ENCODE measurements at regions not wholly inside any gene's neighbourhood (a gene's known extent, or its start where the extent isn't known, plus 50 kb on each side); places are given as distances from the start of the nearest gene placed in this dataset.
A peak's percentile ranks its signal among the peaks of the same experiment; 100 is the strongest.

DNA sequence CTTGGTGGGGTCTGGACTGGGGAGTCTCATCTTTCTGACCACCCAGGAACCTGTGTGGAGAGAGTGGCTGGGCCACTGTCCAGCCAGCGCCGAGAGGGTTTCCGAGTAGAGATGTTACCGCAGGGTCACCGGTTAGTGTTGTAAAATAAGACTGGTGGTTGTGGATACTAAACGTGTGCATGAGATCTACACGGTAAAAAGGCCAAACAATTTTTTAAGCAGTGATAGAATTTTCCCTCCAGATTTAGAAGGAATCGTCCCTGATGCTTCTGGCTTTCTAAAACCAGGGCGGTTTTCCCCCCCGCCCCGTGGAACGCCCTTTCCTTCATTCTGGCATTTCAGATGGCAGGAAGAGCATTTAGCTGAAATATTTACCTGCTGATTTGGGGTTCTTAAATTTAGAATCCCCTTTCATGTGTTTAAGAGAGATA is 72.6 kb upstream of the PPARA start:
- TF ChIP-seq, protein P1, sequence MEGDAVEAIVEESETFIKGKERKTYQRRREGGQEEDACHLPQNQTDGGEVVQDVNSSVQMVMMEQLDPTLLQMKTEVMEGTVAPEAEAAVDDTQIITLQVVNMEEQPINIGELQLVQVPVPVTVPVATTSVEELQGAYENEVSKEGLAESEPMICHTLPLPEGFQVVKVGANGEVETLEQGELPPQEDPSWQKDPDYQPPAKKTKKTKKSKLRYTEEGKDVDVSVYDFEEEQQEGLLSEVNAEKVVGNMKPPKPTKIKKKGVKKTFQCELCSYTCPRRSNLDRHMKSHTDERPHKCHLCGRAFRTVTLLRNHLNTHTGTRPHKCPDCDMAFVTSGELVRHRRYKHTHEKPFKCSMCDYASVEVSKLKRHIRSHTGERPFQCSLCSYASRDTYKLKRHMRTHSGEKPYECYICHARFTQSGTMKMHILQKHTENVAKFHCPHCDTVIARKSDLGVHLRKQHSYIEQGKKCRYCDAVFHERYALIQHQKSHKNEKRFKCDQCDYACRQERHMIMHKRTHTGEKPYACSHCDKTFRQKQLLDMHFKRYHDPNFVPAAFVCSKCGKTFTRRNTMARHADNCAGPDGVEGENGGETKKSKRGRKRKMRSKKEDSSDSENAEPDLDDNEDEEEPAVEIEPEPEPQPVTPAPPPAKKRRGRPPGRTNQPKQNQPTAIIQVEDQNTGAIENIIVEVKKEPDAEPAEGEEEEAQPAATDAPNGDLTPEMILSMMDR (IDR thresholded peaks at IDR 0.05; ENCODE audit: borderline replicate concordance, extremely low read depth, insufficient read depth) = no peak
- FAIRE-seq = no peak
- Histone ChIP-seq H3K9me3 (ENCODE audit: control insufficient read depth in 2 of 3, insufficient read depth in 1 of 3, low read length in 3 of 3) (no peaks in the 10 kb centered on the region), H3K4me3 (ENCODE audit: low read length in 3 of 3) (peak overlapping the region in 2 of 3 donors; percentile 51 to 90), H3K27me3 (ENCODE audit: control insufficient read depth, insufficient read depth, low read length) (no peaks in the 10 kb centered on the region), H3K36me3 (ENCODE audit: control insufficient read depth in 2 of 3, insufficient read depth in 3 of 3, low read length in 3 of 3) (peaks cover 0 to 9% (median 2%) of the 10 kb centered on the region in 3 donors), H3K27ac (ENCODE audit: low read depth in 2 of 2, low read length in 2 of 2) (peak overlapping the region; percentile 84 to 98), H3K9ac (ENCODE audit: low read length in 3 of 3) (peak overlapping the region in 2 of 3 donors; percentile 13 to 93), H3K4me1 (ENCODE audit: control insufficient read depth in 2 of 3, insufficient read depth in 2 of 3, low read depth in 1 of 3, low read length in 3 of 3) (peaks cover 0 to 56% (median 46%) of the 10 kb centered on the region in 3 donors)
- intact Hi-C loops (cut with DNase I) = no loop called here
- DNase-seq = peak in 1 of 5 donors; percentile 46

DNA sequence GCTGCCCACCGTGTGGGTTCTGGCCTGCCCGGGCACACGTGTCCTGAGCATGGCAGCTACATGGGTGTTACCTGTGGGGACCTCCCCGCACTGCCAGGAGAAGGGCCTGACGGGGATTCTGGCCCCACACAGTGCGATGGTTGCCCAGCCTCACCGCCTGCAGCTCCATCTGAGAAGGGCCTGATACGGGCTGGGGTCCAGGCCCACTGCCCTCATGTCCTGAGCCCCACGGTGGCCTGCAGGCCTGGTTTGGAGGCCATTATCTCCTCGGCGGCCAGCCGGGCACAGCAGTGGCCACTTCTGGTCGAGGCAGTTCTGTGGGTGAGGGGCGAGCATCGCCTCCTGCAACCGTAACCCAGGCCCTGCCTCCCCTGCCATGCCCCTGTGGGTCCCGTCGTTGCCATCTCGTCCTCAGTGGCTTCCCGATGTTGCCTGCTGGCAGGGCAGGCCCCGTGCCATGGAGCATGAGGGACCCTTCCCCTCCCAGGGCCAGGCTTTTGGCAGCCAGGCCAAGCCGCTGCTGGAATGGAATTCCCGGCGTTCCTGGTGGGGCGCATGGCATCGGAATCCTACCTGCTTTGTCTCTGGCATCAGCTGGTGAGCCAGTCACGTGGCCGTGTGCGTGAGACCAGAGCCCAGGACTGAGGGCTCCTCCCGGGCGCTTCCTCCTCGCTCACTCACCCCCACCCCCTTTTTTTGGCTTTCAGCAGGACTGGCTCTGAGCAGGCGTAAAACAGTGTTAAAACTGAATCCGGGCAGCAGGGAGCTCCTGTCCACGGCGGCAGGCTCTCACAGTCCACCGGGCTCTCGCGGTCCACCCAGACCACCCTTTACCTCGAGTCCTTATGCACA is 71.9 kb upstream of the PPARA start:
- TF ChIP-seq, protein P1 (IDR thresholded peaks at IDR 0.05; ENCODE audit: borderline replicate concordance, extremely low read depth, insufficient read depth) = no peak
- H3K27ac ChIP-seq (ENCODE audit: low read depth in 2 of 2, low read length in 2 of 2) = peak overlapping the region; percentile 95 to 98
- H3K36me3 ChIP-seq (ENCODE audit: control insufficient read depth in 2 of 3, insufficient read depth in 3 of 3, low read length in 3 of 3) = peaks cover 0 to 5% (median 2%) of the 10 kb centered on the region in 3 donors
- H3K4me1 ChIP-seq (ENCODE audit: control insufficient read depth in 2 of 3, insufficient read depth in 2 of 3, low read depth in 1 of 3, low read length in 3 of 3) = peaks cover 0 to 56% (median 46%) of the 10 kb centered on the region in 3 donors
- FAIRE-seq = no peak
- no peaks in the 10 kb centered on the region for H3K9me3 ChIP-seq (ENCODE audit: control insufficient read depth in 2 of 3, insufficient read depth in 1 of 3, low read length in 3 of 3)
- H3K27me3 ChIP-seq (ENCODE audit: control insufficient read depth, insufficient read depth, low read length) = no peaks in the 10 kb centered on the region
- H3K9ac ChIP-seq (ENCODE audit: low read length in 3 of 3) = peak overlapping the region in 2 of 3 donors; percentile 13 to 93
- DNase-seq = peak in 1 of 5 donors; percentile 92
- intact Hi-C loops (cut with DNase I) = no loop called here
- peak overlapping the region in 2 of 3 donors; percentile 23 to 52 for H3K4me3 ChIP-seq (ENCODE audit: low read length in 3 of 3)

DNA sequence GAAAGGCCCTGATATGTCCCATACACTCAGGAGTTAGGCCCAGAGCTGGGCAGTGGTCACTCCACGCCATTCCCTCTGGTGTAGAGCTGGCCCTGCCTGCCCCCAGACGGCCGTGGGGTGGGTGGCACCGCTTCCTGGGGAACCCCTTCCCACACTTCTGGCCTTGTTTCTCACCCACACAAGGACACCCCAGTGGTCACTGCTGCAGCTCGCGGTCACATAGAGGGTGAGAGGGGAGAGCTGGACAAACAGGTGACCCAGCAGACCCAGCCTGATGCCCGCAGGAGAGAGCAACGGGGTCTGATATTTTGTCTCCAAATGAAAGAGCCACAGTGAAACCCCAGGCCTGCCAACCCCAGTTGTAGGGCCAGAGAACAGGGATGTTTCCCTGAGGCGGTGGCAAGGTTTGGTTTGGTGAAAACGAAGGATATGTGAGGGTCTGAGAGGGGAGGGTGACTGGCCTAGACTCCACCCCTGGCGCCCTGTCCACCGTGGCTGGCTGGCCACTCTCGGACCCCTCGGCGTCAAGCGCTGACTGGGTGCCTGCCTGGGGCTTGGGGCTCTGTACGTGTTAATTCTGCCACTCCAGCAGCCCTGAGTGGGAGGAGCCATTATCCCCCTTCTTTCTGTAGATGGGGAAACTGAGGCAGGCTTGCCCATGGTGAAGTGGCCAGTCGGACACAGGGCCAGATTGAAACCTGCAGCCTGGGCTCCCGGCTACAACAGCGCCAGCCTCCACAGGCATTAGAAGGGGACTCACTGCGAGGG is 71.0 kb upstream of the PPARA start:
- H3K27ac ChIP-seq (ENCODE audit: low read depth in 2 of 2, low read length in 2 of 2) = peak overlapping the region; percentile 95 to 98
- H3K27me3 ChIP-seq (ENCODE audit: control insufficient read depth, insufficient read depth, low read length) = no peaks in the 10 kb centered on the region
- H3K9me3 ChIP-seq (ENCODE audit: control insufficient read depth in 2 of 3, insufficient read depth in 1 of 3, low read length in 3 of 3) = no peaks in the 10 kb centered on the region
- TF ChIP-seq, protein P1 (IDR thresholded peaks at IDR 0.05; ENCODE audit: borderline replicate concordance, extremely low read depth, insufficient read depth) = no peak
- H3K36me3 ChIP-seq (ENCODE audit: control insufficient read depth in 2 of 3, insufficient read depth in 3 of 3, low read length in 3 of 3) = peaks cover 0 to 7% (median under 1%) of the 10 kb centered on the region in 3 donors
- peak in 1 of 5 donors; percentile 74 for DNase-seq
- no peak for FAIRE-seq
- H3K9ac ChIP-seq (ENCODE audit: low read length in 3 of 3) = peak overlapping the region in 2 of 3 donors; percentile 56 to 93
- intact Hi-C loops (cut with DNase I) = no loop called here
- H3K4me1 ChIP-seq (ENCODE audit: control insufficient read depth in 2 of 3, insufficient read depth in 2 of 3, low read depth in 1 of 3, low read length in 3 of 3) = peaks cover 0 to 58% (median 50%) of the 10 kb centered on the region in 3 donors
- H3K4me3 ChIP-seq (ENCODE audit: low read length in 3 of 3) = peak overlapping the region in 2 of 3 donors; percentile 23 to 52
